Lung (tissue), 11 donors: ENCODE measurements at regions not wholly inside any gene's neighbourhood (a gene's known extent, or its start where the extent isn't known, plus 50 kb on each side); places are given as distances from the start of the nearest gene placed in this dataset.

Experiments used
- ATAC-seq: fragments of 200-7000 bp; cut with Tn5 transposase; one replicate; pipeline ENCODE4 v1.9.1; 2020; ENCODE audit warnings: moderate number of reproducible peaks; ENCODE audit not compliant: insufficient read depth, low FRiP score
- DNase-seq, 3 donors: peaks; one replicate each; pipeline ENCODE4 v3.0.0-alpha.2; 2013 to 2017
- H3K27ac ChIP-seq, 2 donors: one replicate each; pipeline ENCODE4 v1.5.1; 2013; ENCODE audit warnings: mild to moderate bottlenecking in 2 of 2, moderate library complexity in 2 of 2, control low read depth in 1 of 2, inconsistent platforms in 1 of 2, low read depth in 1 of 2, low read length in 1 of 2
- H3K27me3 ChIP-seq, 3 donors: one replicate each; pipeline ENCODE4 v1.5.1; 2013; ENCODE audit warnings: low read length in 2 of 3; ENCODE audit not compliant: control insufficient read depth in 3 of 3, insufficient read depth in 3 of 3
- H3K36me3 ChIP-seq, 4 donors: one replicate each; pipeline ENCODE4 v1.5.1; 2013; ENCODE audit warnings: low read length in 4 of 4, mild to moderate bottlenecking in 1 of 4, moderate library complexity in 1 of 4; ENCODE audit not compliant: control insufficient read depth in 4 of 4, insufficient read depth in 4 of 4
- H3K4me1 ChIP-seq, 5 donors: one replicate each; pipeline ENCODE4 v1.5.1; 2013; ENCODE audit warnings: low read length in 5 of 5, mild to moderate bottlenecking in 2 of 5, moderate library complexity in 1 of 5; ENCODE audit not compliant: control insufficient read depth in 5 of 5, insufficient read depth in 5 of 5
- H3K4me3 ChIP-seq: one replicate; pipeline ENCODE4 v1.5.1; 2013; ENCODE audit warnings: mild to moderate bottlenecking, control low read depth, moderate library complexity
- H3K9ac ChIP-seq, 2 donors: one replicate each; pipeline ENCODE4 v1.5.1; 2013; ENCODE audit warnings: low read length in 2 of 2, control low read depth in 1 of 2; ENCODE audit not compliant: insufficient read depth in 1 of 2
- H3K9me3 ChIP-seq, 4 donors: one replicate each; pipeline ENCODE4 v1.5.1; 2013; ENCODE audit warnings: low read length in 3 of 4, mild to moderate bottlenecking in 1 of 4, moderate library complexity in 1 of 4; ENCODE audit not compliant: control insufficient read depth in 4 of 4, insufficient read depth in 3 of 4
- CTCF ChIP-seq: IDR thresholded peaks from 2 replicates; pipeline ENCODE4 v1.5.1; 2012; ENCODE audit warnings: mild to moderate bottlenecking; ENCODE audit errors: control extremely low read depth, extremely low read depth
- whole genome bisulfite sequencing, 2 donors: extraction: QIAGEN DNeasy Blood & Tissue Kit; methylation state at CpG; one replicate each; pipeline ENCODE4 v1.1.7; 2013; 5-methylcytosine and 5-hydroxymethylcytosine counted together
- donor health status: control.
- donor health status: control.
- donor health status: Bipolar disorder and iron deficiency.
- donor health status: healthy.
- donor health status: DM: yes; HTN: yes; CAD: no.

- Histone ChIP-seq H3K36me3 (no peaks in the 10 kb centered on the region), H3K9me3 (no peaks in the 10 kb centered on the region), H3K27ac (no peak overlapping the region), H3K27me3 (peaks cover 0 to 2% (median 0%) of the 10 kb centered on the region in 3 donors), H3K4me3 (no peak overlapping the region), H3K9ac (no peak overlapping the region), H3K4me1 (no peaks in the 10 kb centered on the region)
- no peak for ATAC-seq
- no peak for DNase-seq
- no peak for TF ChIP-seq CTCF
- WGBS, 2 donors: 88 to 89% methylated on average over 8 of the region's 8 CpGs
These were observed 174.6 kb downstream of the PMP22 start for GRCh38 chr17:15090533-15090932.

- H3K9me3 ChIP-seq: no peaks in the 10 kb centered on the region
- H3K4me3 ChIP-seq: no peak overlapping the region
- no peak for ATAC-seq
- DNase-seq: peak in 1 of 3 donors; percentile 29
- no peak overlapping the region for H3K9ac ChIP-seq
- TF ChIP-seq CTCF: no peak
- no peaks in the 10 kb centered on the region for H3K4me1 ChIP-seq
- peak overlapping the region in 1 of 2 donors; percentile 74 for H3K27ac ChIP-seq
- H3K27me3 ChIP-seq: peaks cover 0 to 6% (median 0%) of the 10 kb centered on the region in 3 donors
- WGBS, 2 donors: 71 to 84% methylated on average over 3 of the region's 3 CpGs
- H3K36me3 ChIP-seq: no peaks in the 10 kb centered on the region
These were observed 177.2 kb downstream of the PMP22 start for GRCh38 chr17:15087946-15088345.

- H3K27me3 ChIP-seq: peaks cover 0 to 7% (median 2%) of the 10 kb centered on the region in 3 donors
- no peak for TF ChIP-seq CTCF
- H3K9ac ChIP-seq: no peak overlapping the region
These were observed 178.3 kb downstream of the PMP22 start for GRCh38 chr17:15086776-15087295.

More at GRCh38 chr17:15086776-15087295, 178.3 kb downstream of the PMP22 start:
- Histone ChIP-seq H3K9me3 (no peaks in the 10 kb centered on the region), H3K4me1 (no peaks in the 10 kb centered on the region), H3K36me3 (no peaks in the 10 kb centered on the region), H3K27ac (no peak overlapping the region), H3K4me3 (no peak overlapping the region)
- 85 to 86% methylated on average over 11 of the region's 11 CpGs for WGBS, 2 donors
- peak in 1 of 3 donors; percentile 8 for DNase-seq
- no peak for ATAC-seq
